AG04450 (cell line): ENCODE measurements at regions not wholly inside any gene's neighbourhood (a gene's known extent, or its start where the extent isn't known, plus 50 kb on each side); places are given as distances from the start of the nearest gene placed in this dataset.

Source experiments
- CTCF ChIA-PET: fragments of 300-600, 350-600 bp; formaldehyde crosslinking; extraction: SDS; loops from one replicate; lab custom pipeline; 2022; ENCODE audit warnings: antibody characterized with exemption, inconsistent platforms; lab: Charles Lee
- POLR2A ChIA-PET: fragments of 350-600 bp; formaldehyde crosslinking; extraction: SDS; loops from one replicate; lab custom pipeline; 2021; ENCODE audit warnings: antibody characterized with exemption, inconsistent platforms; lab: Yijun Ruan, JAX
- DNase-seq: peaks from one replicate; pipeline ENCODE4 v3.0.0-alpha.2; 2011; ENCODE audit warnings: low read depth, low spot score
- H3K27ac ChIP-seq: one replicate; pipeline ENCODE4 v1.5.1; 2012; ENCODE audit warnings: low read depth, low read length, control low read depth
- H3K27me3 ChIP-seq: one replicate; pipeline ENCODE4 v1.6.0; 2012; ENCODE audit warnings: low read length; ENCODE audit not compliant: control insufficient read depth, insufficient read depth
- H3K4me3 ChIP-seq: 2 replicates; pipeline ENCODE4 v1.5.1; 2011; ENCODE audit warnings: mild to moderate bottlenecking, low read depth, low read length, control low read depth
- H3K9me3 ChIP-seq: 2 replicates; pipeline ENCODE4 v1.5.1; 2012; ENCODE audit warnings: low read length; ENCODE audit not compliant: control insufficient read depth, insufficient read depth
- CTCF ChIP-seq: IDR thresholded peaks from 2 replicates; pipeline ENCODE4 v1.5.1; 2011; ENCODE audit warnings: low read depth, low read length, control low read depth, inconsistent platforms

GRCh38 chr5:3818624-3819023, 223.0 kb downstream of the IRX1 start:
- TF ChIP-seq CTCF = no peak
- no peak for DNase-seq
- Histone ChIP-seq H3K27ac (no peak overlapping the region), H3K4me3 (no peak overlapping the region), H3K27me3 (no peaks in the 10 kb centered on the region), H3K9me3 (peaks cover 30% of the 10 kb centered on the region)
- CTCF ChIA-PET = no interaction called here
- POLR2A ChIA-PET = no interaction called here

- Histone ChIP-seq H3K27ac (no peak overlapping the region), H3K4me3 (no peak overlapping the region), H3K9me3 (peaks cover 41% of the 10 kb centered on the region), H3K27me3 (no peaks in the 10 kb centered on the region)
- DNase-seq = no peak
- POLR2A ChIA-PET = no interaction called here
- CTCF ChIA-PET = no interaction called here
- TF ChIP-seq CTCF = no peak
Measured at GRCh38 chr5:3825531-3826451, 230.2 kb downstream of the IRX1 start.

- ChIA-PET POLR2A (no interaction called here), CTCF (no interaction called here)
- Histone ChIP-seq H3K4me3 (no peak overlapping the region), H3K9me3 (peaks cover 46% of the 10 kb centered on the region), H3K27me3 (no peaks in the 10 kb centered on the region), H3K27ac (no peak overlapping the region)
- no peak for DNase-seq
- TF ChIP-seq CTCF = no peak
Measured at GRCh38 chr5:3827624-3828023, 232.0 kb downstream of the IRX1 start.

- POLR2A ChIA-PET = no interaction called here
- CTCF ChIA-PET = no interaction called here
- peaks cover 40% of the 10 kb centered on the region for H3K9me3 ChIP-seq
- H3K27me3 ChIP-seq = no peaks in the 10 kb centered on the region
- no peak overlapping the region for H3K27ac ChIP-seq
- no peak for DNase-seq
- H3K4me3 ChIP-seq = no peak overlapping the region
- TF ChIP-seq CTCF = no peak
Measured at GRCh38 chr5:3828761-3829160, 233.1 kb downstream of the IRX1 start.

- POLR2A ChIA-PET = no interaction called here
- no peak for DNase-seq
- no peak for TF ChIP-seq CTCF
- CTCF ChIA-PET = no interaction called here
- H3K4me3 ChIP-seq = no peak overlapping the region
- H3K9me3 ChIP-seq = peaks cover 34% of the 10 kb centered on the region
- H3K27me3 ChIP-seq = no peaks in the 10 kb centered on the region
- no peak overlapping the region for H3K27ac ChIP-seq
Measured at GRCh38 chr5:3833566-3833965, 237.9 kb downstream of the IRX1 start.
